Ovary (tissue), 7 donors: ENCODE measurements at regions not wholly inside any gene's neighbourhood (a gene's known extent, or its start where the extent isn't known, plus 50 kb on each side); places are given as distances from the start of the nearest gene placed in this dataset.

Experiments
- DNase-seq, 5 donors: peaks; one replicate each; pipeline ENCODE4 v3.0.0-alpha.2; 2019 to 2020
- H3K27ac ChIP-seq, 2 donors: fragments of 200-600 bp; one replicate each; pipeline versions ENCODE4 v1.5.1 to v1.8.0; 2019 to 2022
- H3K27me3 ChIP-seq: fragments of 200-600 bp; one replicate; pipeline ENCODE4 v1.8.0; 2022
- H3K36me3 ChIP-seq: fragments of 200-600 bp; sonication (generic); one replicate; pipeline ENCODE4 v1.5.1; 2019
- H3K4me1 ChIP-seq: one replicate; pipeline ENCODE4 v1.8.1; 2013; ENCODE audit warnings: mild to moderate bottlenecking, moderate library complexity; ENCODE audit not compliant: insufficient read depth
- H3K4me3 ChIP-seq: fragments of 200-600 bp; sonication (generic); one replicate; pipeline ENCODE4 v1.5.1; 2017
- H3K9me3 ChIP-seq, 2 donors: fragments of 200-600 bp in 1 of 2; sonication (generic) in 1 of 2; one replicate each; pipeline versions ENCODE4 v1.5.1 to v1.8.1; 2013 to 2019; ENCODE audit warnings: mild to moderate bottlenecking in 1 of 2, moderate library complexity in 1 of 2
- EP300 ChIP-seq: sonication (generic); formaldehyde crosslinking; IDR thresholded peaks from one replicate; pipeline ENCODE4 v1.6.1; 2017; ENCODE audit warnings: antibody characterized with exemption
- POLR2A ChIP-seq: fragments of 450-650 bp; IDR thresholded peaks from one replicate; pipeline ENCODE4 v1.6.1; 2017; ENCODE audit warnings: antibody characterized with exemption, mild to moderate bottlenecking, moderate library complexity
- WGBS, 3 donors: extraction: QIAGEN DNeasy Blood & Tissue Kit in 1 of 3; methylation state at CpG; one replicate each; pipeline versions ENCODE4 v1.1.5 to v1.1.7; 2013 to 2017; 5-methylcytosine and 5-hydroxymethylcytosine counted together
- intact Hi-C, 4 donors: fragments of 100-400 bp; cut with DNase I; formaldehyde crosslinking; loops; one replicate each; pipeline versions ENCODE4 v1.11.0 to v1.15.1; 2022 to 2023
- TF ChIP-seq, protein P1 (sequence below), 3 donors: fragments of 450-650 bp in 2 of 3; fragments of 200-600 bp in 1 of 3; IDR thresholded peaks; one replicate each; pipeline versions ENCODE4 v1.5.1 to v1.8.0; 2016 to 2022; ENCODE audit warnings: antibody characterized with exemption in 3 of 3, mild to moderate bottlenecking in 1 of 3
- donor health status: DM: no; HTN: no; CAD: no; lungs with moderate emphysema.
- donor health status: DM: no; HTN: no; CAD: no.
- donor health status: Bipolar disorder and iron deficiency.
- donor health status: DM: no; HTN: no; CAD: no.
- donor health status: DM: yes; HTN: yes; CAD: no.

DNA sequence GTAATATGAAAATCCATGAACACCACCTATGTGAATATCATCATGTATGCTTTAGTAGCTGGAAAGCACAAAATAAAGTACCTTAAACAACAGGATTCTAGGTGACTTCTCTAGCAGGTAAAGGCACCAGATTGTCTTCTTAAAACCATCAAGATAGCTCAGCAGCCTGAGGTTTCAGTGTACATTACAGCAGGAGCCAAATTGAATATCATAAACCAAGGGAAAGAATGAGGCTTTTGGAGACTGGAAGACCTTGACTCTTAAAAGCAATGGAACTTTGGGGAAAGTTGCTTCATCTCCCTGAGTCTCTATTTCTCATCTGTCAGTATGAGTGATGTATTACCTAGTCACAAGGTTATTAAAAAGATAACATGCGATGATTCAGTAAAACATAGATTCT is 429.7 kb upstream of the SPHKAP start:
- no peak overlapping the region for H3K27ac ChIP-seq
- H3K9me3 ChIP-seq: no peaks in the 10 kb centered on the region
- TF ChIP-seq, protein P1, sequence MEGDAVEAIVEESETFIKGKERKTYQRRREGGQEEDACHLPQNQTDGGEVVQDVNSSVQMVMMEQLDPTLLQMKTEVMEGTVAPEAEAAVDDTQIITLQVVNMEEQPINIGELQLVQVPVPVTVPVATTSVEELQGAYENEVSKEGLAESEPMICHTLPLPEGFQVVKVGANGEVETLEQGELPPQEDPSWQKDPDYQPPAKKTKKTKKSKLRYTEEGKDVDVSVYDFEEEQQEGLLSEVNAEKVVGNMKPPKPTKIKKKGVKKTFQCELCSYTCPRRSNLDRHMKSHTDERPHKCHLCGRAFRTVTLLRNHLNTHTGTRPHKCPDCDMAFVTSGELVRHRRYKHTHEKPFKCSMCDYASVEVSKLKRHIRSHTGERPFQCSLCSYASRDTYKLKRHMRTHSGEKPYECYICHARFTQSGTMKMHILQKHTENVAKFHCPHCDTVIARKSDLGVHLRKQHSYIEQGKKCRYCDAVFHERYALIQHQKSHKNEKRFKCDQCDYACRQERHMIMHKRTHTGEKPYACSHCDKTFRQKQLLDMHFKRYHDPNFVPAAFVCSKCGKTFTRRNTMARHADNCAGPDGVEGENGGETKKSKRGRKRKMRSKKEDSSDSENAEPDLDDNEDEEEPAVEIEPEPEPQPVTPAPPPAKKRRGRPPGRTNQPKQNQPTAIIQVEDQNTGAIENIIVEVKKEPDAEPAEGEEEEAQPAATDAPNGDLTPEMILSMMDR (IDR thresholded peaks at IDR 0.05): no peak
- no peak for TF ChIP-seq POLR2A
- no peak for TF ChIP-seq EP300
- WGBS, 3 donors: 78 to 87% (median 83%) methylated on average over 1 of the region's 1 CpG
- intact Hi-C loops: no loop called here
- H3K4me3 ChIP-seq: no peak overlapping the region
- no peak for DNase-seq
- H3K36me3 ChIP-seq: no peaks in the 10 kb centered on the region
- no peaks in the 10 kb centered on the region for H3K27me3 ChIP-seq
- H3K4me1 ChIP-seq: no peaks in the 10 kb centered on the region

DNA sequence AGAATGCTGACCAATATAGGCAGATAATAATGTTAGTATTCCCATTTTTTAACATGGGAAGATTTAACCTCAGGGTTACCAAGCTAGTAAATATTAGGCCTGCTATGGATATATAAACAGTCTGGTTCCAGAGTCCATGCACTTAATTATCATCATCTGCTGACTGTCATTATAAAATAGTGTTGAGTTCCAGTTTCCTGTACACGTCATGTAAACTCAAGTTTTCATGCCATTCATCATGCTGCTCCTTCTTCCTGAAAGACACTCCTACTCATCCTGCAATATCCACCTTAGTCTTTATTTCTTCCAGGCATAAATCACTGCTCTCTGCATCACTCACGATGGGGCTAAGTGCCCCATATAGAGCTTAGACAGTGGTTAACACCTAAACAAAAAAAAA is 420.8 kb upstream of the SPHKAP start:
- Histone ChIP-seq H3K4me3 (no peak overlapping the region), H3K27ac (no peak overlapping the region), H3K4me1 (no peaks in the 10 kb centered on the region), H3K36me3 (no peaks in the 10 kb centered on the region), H3K27me3 (no peaks in the 10 kb centered on the region), H3K9me3 (no peaks in the 10 kb centered on the region)
- TF ChIP-seq EP300 (no peak), POLR2A (no peak)
- TF ChIP-seq, protein P1 (IDR thresholded peaks at IDR 0.05): no peak
- DNase-seq: no peak
- intact Hi-C loops: no loop called here
- 38 to 60% (median 49%) methylated on average over 2 of the region's 2 CpGs for WGBS, 3 donors

GRCh38 chr2:228600265-228600664 is 418.8 kb upstream of the SPHKAP start:
- Histone ChIP-seq H3K4me3 (no peak overlapping the region), H3K9me3 (no peaks in the 10 kb centered on the region), H3K27me3 (no peaks in the 10 kb centered on the region), H3K4me1 (no peaks in the 10 kb centered on the region), H3K36me3 (no peaks in the 10 kb centered on the region), H3K27ac (no peak overlapping the region)
- no peak for DNase-seq
- TF ChIP-seq EP300 (no peak), POLR2A (no peak)
- TF ChIP-seq, protein P1 (IDR thresholded peaks at IDR 0.05): no peak
- WGBS, 3 donors: 87 to 95% (median 89%) methylated on average over 2 of the region's 2 CpGs
- intact Hi-C loops: no loop called here

GRCh38 chr2:228599781-228600180 is 418.3 kb upstream of the SPHKAP start:
- DNase-seq: no peak
- intact Hi-C loops: no loop called here
- H3K27me3 ChIP-seq: no peaks in the 10 kb centered on the region
- H3K9me3 ChIP-seq: no peaks in the 10 kb centered on the region
- H3K4me1 ChIP-seq: no peaks in the 10 kb centered on the region
- WGBS, 3 donors: 91 to 100% (median 94%) methylated on average over 1 of the region's 1 CpG
- no peak overlapping the region for H3K27ac ChIP-seq
- no peak overlapping the region for H3K4me3 ChIP-seq
- TF ChIP-seq POLR2A (no peak), EP300 (no peak)
- TF ChIP-seq, protein P1 (IDR thresholded peaks at IDR 0.05): no peak
- H3K36me3 ChIP-seq: no peaks in the 10 kb centered on the region

DNA sequence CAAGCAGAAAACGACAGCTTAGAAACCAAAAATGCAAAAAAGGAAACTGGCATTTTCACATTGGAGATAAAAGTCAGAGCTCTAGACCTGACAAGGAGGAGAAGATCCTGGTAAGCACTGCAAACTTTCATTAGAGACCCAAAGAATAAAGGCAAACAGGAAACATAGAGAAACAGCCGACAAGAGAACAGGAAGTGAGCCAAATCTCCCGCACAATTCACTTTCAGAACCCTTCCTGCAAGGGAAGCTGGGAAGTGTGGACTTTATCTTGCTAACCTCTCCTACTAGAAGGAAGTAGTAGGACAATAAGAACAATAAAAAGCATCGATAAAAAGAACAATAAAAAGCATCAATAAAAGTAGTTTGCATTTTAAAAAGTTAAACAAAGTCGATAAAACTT is 417.8 kb upstream of the SPHKAP start:
- TF ChIP-seq EP300 (no peak), POLR2A (no peak)
- TF ChIP-seq, protein P1 (IDR thresholded peaks at IDR 0.05): no peak
- DNase-seq: no peak
- intact Hi-C loops: no loop called here
- 56 to 67% (median 67%) methylated on average over 5 of the region's 5 CpGs for WGBS, 3 donors
- H3K36me3 ChIP-seq: no peaks in the 10 kb centered on the region
- no peaks in the 10 kb centered on the region for H3K4me1 ChIP-seq
- H3K9me3 ChIP-seq: no peaks in the 10 kb centered on the region
- H3K4me3 ChIP-seq: no peak overlapping the region
- no peaks in the 10 kb centered on the region for H3K27me3 ChIP-seq
- no peak overlapping the region for H3K27ac ChIP-seq
